GM08714 (cell line): ENCODE measurements at regions not wholly inside any gene's neighbourhood (a gene's known extent, or its start where the extent isn't known, plus 50 kb on each side); places are given as distances from the start of the nearest gene placed in this dataset.
"Not testable (repeated sequence)": the region's sequence is repeated elsewhere in the genome, so short reads cannot be mapped to it uniquely, and the experiment has no call there.

Source experiments
- H3K4me3 ChIP-seq: fragments of 200-500 bp; sonication (Bioruptor generic); 2 replicates; pipeline ENCODE4 v1.5.1; 2014; ENCODE audit warnings: mild to moderate bottlenecking, low read length, inconsistent platforms
- ZNF274 ChIP-seq: IDR thresholded peaks from 2 replicates; pipeline ENCODE4 v1.6.1; 2012; ENCODE audit warnings: mild to moderate bottlenecking, low read depth, low read length

DNA sequence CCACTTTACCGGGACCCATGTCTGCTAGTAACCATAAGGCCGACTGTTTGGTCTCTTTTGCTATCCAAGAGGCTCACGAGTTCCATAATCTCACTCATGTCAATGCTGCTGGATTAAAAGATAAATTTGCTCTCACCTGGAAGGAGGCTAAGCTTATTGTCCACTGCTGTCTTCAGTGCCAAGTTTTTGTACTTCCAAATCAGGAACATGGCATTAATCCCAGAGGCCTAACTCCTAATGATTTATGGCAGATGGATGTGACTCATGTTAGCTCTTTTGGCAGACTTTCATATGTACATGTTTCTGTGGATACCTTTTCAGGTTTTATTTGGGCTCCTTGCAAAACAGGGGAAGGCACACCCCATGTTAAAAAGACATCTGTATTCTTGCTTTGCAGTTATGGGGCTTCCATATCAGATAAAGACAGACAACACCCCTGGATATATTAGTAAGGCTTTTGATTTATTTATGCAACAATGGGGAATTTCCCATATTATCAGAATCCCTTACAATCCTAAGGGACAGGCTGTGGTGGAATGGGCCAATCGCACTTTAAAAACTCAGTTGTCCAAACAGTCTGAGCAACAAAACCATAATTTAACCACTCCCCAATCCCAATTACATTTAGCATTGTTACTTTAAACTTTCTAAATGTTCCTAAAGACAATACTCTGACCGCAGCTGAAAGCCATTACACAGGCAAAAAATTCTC lies 162.7 kb downstream of the IER5 start:
- no peak for TF ChIP-seq ZNF274
- no peak overlapping the region for H3K4me3 ChIP-seq

DNA sequence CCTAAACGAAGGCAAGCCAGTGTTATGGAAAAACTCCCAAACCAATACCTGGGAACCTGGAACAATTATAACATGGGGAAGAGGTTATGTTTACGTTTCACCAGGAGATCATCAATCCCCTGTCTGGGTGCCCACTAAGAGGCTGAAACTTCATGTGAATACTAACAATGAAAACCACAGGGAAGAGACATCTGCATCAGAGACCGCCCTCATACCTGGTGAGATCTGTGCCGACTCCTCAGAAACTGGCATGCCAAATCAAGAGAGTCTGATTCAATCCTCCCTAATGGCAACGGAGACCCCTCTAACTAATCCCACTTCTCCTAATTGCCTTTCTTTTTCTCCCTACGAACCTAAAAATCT lies 163.2 kb downstream of the IER5 start:
- no peak overlapping the region for H3K4me3 ChIP-seq
- TF ChIP-seq ZNF274: no peak

DNA sequence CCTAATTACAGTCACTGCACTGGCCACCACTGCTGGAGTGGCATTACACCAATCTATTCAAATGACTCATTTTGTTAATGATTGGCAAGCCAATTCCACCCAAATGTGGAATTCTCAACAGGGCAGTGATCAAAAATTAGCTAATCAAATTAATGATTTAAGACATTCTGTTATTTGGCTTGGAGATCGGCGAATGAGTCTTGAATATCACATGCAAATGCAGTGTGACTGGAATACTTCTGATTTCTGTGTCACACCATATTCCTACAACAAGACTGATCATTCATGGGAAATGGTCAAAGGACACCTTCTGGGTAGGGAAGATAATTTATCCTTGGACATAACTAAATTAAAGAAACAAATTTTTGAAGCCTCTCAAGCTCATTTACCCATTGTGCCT lies 165.1 kb downstream of the IER5 start:
- H3K4me3 ChIP-seq: not testable (repeated sequence)

DNA sequence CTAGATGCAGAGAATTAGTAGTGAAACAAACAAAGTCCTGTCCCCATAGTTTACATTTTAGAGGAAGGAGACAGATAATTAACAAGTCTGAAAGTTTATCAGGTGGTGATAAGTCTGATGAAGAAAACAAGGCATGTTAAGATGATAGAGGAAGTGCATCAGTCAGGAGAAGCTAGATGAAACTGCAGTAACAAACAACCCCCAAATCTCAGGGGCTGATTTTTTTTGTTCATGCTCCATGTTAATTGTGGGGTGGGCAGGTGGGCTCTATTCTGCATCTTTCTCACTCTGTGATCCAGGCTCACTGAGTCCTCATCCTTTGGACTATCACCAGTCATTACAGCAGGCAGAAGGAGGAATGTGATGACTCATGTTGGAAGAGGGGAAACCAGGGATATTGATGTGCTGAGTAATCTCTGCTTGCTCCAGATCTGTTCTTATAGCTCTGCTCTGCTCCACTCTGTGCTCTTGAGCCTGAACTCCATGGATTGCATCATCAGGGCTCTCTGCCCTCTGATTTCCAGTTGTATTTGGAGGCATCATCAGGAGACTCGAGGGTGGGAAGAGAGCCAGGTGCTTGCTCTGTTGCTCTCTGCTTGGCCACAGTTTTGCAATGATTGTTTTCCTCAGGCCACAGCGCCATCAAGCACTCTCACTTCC lies 166.9 kb downstream of the IER5 start:
- H3K4me3 ChIP-seq: no peak overlapping the region
- no peak for TF ChIP-seq ZNF274

DNA sequence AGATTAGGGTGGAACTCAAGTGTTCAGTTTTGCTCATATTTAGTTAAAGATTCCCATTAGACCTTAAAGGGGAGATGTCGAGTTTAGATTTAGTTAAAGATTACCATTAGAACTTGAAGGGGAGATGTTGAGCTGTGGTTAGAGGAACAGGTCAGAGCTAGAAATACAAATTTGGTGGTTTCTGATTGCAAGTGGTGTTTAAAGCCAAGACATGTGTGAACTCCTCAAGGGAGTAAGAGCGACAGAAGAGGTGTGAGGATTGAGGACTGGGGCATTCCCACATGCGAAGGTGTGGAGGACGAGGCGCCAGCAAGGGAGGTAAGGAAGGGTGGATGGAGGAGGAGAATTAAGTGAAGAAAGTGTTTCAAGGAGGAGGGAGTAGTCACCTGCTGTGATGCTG lies 168.6 kb downstream of the IER5 start:
- no peak for TF ChIP-seq ZNF274
- no peak overlapping the region for H3K4me3 ChIP-seq

DNA sequence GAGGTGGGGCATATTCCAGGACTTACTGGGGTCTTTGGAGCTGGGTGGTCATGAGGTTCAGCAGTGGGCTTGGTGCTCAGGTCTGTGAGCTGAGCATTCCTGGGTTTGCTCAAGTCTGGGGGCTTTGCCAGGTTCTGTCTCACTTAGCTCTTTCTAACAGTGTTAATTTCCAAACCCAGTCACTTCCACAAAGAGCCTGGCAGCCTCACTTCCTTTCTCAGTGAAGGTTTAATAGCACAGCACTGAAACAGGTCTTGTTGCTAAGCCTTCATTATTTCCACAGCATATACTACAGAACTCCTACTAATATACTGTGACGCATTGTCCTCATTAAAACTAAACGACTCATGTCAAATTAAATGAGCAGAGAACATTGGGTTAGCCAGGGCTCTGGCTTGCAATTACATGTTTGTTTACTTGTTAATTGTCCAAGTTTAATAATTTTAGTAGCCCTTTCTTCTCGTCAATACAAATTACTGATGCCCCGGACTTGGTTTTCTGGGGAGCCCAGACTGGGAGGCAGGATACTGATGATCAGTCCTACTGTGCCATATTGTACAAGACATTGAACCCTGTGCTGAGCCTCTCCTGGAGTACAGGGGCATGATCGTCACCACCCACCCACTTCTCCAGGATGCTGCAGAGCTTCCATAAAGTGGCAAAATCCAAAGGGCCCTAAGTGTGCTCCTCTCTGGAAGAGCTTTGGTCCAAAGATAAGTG lies 170.7 kb downstream of the IER5 start:
- no peak for TF ChIP-seq ZNF274
- H3K4me3 ChIP-seq: no peak overlapping the region

DNA sequence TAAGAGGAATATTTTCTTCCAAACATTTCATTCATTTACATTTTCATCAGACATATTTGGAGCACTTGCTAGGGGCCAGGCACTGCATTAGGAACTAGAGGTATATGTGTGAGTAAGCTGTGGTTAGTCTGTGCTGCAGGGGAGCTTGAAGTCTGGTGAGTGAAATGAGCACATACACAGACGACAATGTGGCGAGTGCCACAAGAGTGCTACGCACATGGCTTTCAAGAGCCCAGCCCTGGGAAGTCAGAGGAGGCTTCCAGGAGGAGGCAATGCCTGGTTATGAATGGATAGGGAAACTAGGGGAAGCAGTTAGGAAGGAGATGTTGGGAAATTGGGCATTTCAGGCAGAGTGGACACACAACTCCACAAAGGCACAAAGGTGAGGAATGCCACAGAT lies 171.8 kb downstream of the IER5 start:
- TF ChIP-seq ZNF274: no peak
- no peak overlapping the region for H3K4me3 ChIP-seq

DNA sequence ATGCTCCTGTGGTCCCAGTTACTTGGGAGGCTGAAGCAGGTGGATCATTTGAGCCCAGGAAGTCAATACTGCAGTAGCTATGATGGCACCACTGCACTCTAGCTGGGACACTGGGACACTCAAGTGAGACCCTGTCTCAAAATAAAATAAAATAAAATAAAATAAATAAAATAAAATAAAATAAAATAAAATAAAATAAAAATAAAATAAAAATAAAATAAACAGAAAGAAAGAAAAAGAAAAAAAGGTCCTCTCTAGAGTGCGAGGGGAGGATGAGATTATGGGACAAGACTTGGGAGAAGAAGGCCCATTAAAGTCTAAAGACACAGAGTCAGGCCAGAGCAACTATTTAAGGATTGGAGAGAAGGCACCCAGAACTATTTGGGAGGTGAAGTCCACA lies 172.5 kb downstream of the IER5 start:
- H3K4me3 ChIP-seq: no peak overlapping the region
- no peak for TF ChIP-seq ZNF274

DNA sequence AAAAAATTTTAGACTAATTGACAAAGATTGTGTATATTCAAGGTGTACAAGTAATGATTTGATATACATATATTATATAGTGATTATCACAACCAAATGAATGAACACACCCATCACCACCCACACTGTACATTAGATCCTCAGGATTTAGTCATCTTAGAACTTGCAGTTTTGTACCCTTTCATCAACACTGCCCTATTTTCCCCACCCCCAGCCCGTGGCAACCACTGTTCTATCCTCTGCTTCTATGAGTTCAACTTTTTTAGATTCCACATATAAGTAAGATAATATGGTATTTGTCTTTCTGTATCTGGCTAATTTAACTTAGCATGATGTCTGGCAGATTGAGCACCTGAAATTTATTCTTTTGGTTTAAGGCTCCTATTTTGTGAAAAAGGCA lies 173.6 kb downstream of the IER5 start:
- no peak for TF ChIP-seq ZNF274
- no peak overlapping the region for H3K4me3 ChIP-seq

DNA sequence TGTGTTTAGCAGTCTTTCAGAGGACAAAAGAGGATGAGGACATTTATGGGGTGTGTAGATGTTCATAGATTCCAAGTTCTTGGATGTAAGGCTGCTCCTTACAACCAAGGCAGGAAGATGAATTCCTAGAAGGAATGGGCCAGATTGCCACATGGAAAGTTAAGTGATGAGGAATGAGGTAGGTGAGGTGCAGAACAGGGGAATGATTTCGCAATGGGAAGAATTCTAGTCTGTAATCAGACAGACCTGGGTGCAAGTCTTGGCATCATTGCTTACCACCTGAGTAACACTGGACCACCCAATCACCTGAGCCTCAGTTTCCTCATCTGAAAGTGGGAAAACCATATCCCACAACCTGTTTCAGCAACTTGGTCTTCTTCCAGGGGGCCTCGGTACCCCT lies 174.9 kb downstream of the IER5 start:
- no peak for TF ChIP-seq ZNF274
- no peak overlapping the region for H3K4me3 ChIP-seq

DNA sequence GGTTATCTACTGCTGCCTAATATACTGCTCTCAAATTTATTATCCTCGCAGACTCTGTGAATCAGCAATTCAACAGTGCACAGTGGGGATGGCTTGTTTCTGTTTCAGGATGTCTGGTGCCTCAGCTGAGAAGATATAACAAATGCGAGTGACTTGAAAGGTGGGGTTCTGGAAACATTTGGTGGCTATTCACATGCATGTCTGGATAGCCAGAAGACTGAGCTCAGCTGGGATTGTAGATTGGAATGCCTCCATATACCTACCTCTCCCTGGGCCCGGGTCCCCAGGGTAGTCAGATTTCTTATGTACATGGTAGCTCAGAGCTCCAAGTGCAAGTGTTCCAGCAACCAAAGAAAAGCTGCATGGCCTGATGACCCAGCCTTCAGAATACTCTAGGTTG lies 176.3 kb downstream of the IER5 start:
- no peak overlapping the region for H3K4me3 ChIP-seq
- TF ChIP-seq ZNF274: no peak

DNA sequence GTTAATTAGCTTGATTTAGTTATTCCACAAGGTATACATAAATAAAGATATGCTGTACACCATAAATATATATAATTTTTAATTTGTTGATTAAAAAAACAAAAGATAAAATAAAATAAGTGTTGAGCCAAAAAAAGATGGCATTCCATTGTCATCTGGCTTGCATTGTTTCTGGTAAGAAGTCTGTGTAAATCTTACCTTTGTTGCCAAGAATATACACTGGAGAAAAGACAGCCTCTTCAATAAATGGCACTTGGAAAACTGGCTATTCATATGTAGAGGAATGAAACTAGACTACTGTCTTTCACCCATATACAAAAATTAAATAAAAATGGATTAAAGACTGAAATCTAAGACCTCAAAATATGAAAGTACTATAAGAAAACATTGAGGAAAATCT lies 196.5 kb downstream of the IER5 start:
- no peak overlapping the region for H3K4me3 ChIP-seq
- TF ChIP-seq ZNF274: no peak

DNA sequence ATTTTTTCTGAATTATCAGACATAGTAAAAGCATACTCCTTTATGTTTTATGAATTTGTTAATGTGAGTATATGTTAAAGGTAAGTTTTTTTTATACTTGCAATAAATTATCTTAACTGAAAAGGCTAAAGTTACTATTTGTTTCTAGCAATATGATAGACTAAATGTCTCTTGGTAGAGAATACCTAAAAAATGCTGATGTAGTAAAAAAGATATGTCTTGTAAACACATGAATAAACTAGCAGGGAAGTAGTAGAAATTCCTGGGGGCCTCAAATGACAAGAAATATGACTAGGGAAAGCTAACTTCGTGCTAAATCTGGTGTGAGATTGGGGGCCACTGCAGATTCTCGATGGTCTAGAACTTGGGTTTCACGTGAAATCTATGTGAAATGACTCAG lies 188.1 kb upstream of the CACNA1E start:
- no peak for TF ChIP-seq ZNF274
- no peak overlapping the region for H3K4me3 ChIP-seq

DNA sequence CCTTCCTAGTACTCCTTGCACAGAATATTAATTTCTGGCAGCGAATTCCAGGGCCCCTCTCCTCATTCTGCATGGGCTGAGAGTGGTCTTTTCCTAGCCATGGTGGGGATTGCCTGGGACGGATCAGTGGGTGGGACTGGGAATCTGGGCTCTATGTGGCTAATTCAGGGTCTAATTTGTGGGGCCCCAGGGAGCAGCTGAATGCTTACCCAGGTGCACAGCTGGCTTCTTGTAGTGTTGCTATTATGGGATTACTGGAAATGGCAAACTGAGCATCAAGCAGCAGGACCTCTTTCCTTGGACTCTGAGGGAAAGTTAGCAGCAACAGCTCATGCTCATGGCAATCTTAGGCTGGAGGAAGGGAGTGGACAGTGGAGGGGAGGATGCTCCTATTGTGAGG lies 187.1 kb upstream of the CACNA1E start:
- TF ChIP-seq ZNF274: no peak

DNA sequence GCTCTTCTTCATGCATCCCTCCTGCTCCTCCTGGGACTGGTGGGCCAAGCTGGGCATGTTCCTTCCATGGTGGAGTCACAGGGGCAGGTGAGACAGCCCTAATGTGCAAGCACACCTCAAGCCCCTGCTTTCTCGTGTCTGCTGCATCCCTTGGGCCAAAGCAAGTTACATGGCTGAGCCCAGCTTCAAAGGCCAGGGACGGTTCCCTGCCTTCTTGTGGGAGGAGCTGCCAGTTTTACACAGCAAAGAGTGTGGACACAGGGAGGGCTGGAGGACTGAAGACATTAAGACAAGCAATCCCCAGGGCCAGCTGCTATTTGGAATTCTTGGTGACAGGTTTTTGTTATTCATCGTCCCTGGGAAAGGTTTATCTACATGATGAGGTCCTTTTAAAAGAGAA lies 175.2 kb upstream of the CACNA1E start:
- TF ChIP-seq ZNF274: no peak
- no peak overlapping the region for H3K4me3 ChIP-seq

More for the DNA sequence above, 187.1 kb upstream of the CACNA1E start:
- H3K4me3 ChIP-seq: no peak overlapping the region
